ENCODE measurements at regions not wholly inside any gene's neighbourhood (a gene's known extent, or its start where the extent isn't known, plus 50 kb on each side); places are given as distances from the start of the nearest gene placed in this dataset.

DNA sequence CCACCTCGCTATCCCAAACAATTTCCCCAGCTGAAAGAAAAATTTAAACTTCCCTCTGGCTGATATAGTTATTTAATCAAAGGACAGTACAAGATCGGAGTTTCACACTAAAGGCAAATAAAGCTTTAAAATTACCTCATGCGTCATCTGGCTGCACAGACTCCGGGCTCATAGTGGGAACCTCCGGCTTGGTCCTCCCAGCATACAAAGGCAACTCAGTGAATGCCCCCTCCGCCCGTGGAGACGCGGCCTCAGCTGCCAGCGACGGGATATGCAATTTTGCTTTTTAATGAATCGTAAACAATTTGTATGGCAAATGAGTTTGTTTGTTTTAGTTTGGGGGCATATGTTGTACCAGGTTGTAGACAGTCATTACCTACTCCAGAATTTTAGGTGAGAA lies 214.6 kb upstream of the NFIA start:
- TF ChIP-seq CTCF (IDR thresholded peaks at IDR 0.05; ENCODE audit: low read depth, low read length, missing input control) (no peak), SP1 (IDR thresholded peaks at IDR 0.05) (no peak), FOXA1 (IDR thresholded peaks at IDR 0.05) (no peak), JUND (IDR thresholded peaks at IDR 0.05) (no peak), REST (IDR thresholded peaks at IDR 0.05) (no peak)
